GM18520 (cell line): ENCODE measurements at regions not wholly inside any gene's neighbourhood (a gene's known extent, or its start where the extent isn't known, plus 50 kb on each side); places are given as distances from the start of the nearest gene placed in this dataset.

Experiments used
- ATAC-seq: cut with Tn5 transposase; IDR thresholded peaks from one replicate; pipeline ENCODE4 v1.9.1; 2021; ENCODE audit not compliant: unreplicated experiment

GRCh38 chr7:45511721-45512597, 62.2 kb upstream of the ADCY1 start:
- ATAC-seq: no peak

DNA sequence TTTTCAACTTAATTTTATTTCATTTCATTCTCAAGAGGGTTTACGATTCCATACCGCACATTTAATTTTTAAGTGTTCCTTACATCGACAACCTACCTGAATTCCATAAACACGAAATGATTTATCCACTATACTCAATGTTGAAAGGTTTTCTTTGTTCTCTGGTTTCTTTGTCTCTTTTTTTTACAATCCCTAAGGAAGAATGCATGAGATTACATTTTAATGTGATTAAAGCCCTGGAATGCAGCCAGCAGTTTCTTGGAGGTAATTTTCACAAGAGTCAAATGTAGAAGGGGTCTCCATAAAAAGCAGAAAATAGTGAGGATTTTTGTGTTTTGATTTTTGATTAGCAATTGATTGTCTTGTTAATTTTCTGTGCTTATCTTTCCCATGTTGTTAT, 59.2 kb upstream of the ADCY1 start:
- no peak for ATAC-seq

DNA sequence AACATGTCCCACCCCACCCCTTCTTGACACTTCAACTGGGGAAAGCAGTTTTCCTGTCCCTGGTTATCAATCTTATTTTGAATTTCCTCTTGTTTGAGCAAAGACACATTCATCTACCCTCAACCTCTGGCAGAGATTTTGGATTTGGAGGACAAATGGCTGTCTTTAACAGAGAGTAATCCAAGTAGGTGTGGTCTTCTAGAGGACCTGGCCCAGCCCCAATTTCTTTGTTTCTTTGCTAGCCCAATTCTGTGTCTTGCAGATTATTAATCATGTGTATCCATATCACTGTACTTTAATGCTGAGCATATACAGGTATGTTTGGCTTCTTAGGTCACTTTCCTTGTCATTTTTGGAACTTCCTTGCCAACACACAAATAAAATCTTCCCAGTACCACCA, 58.8 kb upstream of the ADCY1 start:
- ATAC-seq: no peak
